ENCODE measurements at regions not wholly inside any gene's neighbourhood (a gene's known extent, or its start where the extent isn't known, plus 50 kb on each side); places are given as distances from the start of the nearest gene placed in this dataset.
"Not testable (repeated sequence)": the region's sequence is repeated elsewhere in the genome, so short reads cannot be mapped to it uniquely, and the experiment has no call there.

DNA sequence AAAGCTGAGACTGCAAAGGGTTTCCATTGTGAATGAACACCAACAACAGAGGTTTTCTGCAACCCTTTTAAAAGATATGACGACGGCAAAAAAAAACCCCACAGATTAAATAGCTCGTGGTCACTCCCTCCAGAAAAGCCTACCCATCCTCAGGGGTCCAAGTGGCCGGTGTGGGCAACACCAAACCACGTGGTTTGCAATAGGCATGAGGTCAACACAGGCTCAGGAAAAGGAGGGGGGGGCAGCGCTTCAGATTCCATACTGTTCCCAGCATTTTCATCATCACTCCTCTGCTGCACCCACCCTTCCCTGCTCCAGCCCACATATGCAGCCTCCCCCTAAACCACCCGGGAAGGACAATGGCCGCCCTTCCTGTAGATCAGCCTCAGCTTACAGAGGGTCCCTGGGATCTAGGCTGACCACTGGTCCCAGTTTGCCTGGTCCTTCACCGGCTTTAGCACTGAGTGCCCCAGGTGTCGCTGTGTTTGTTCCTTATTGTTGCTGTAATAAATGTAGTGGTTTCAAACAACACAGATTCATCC, 122.8 kb upstream of the PHACTR3 start:
- Mint-ChIP-seq H3K36me3 (no peaks in the 10 kb centered on the region), H3K9me3 (no peaks in the 10 kb centered on the region), H3K27me3 (ENCODE audit: low read depth) (peaks cover 53% of the 10 kb centered on the region), H3K4me3 (no peak overlapping the region), H3K4me1 (no peaks in the 10 kb centered on the region), H3K27ac (no peak overlapping the region)
- no peak for DNase-seq (ENCODE audit: low spot score in 2 of 2, unreplicated experiment in 2 of 2)
- TF ChIP-seq, protein P1, sequence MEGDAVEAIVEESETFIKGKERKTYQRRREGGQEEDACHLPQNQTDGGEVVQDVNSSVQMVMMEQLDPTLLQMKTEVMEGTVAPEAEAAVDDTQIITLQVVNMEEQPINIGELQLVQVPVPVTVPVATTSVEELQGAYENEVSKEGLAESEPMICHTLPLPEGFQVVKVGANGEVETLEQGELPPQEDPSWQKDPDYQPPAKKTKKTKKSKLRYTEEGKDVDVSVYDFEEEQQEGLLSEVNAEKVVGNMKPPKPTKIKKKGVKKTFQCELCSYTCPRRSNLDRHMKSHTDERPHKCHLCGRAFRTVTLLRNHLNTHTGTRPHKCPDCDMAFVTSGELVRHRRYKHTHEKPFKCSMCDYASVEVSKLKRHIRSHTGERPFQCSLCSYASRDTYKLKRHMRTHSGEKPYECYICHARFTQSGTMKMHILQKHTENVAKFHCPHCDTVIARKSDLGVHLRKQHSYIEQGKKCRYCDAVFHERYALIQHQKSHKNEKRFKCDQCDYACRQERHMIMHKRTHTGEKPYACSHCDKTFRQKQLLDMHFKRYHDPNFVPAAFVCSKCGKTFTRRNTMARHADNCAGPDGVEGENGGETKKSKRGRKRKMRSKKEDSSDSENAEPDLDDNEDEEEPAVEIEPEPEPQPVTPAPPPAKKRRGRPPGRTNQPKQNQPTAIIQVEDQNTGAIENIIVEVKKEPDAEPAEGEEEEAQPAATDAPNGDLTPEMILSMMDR (IDR thresholded peaks at IDR 0.05; ENCODE audit: unreplicated experiment) = no peak

DNA sequence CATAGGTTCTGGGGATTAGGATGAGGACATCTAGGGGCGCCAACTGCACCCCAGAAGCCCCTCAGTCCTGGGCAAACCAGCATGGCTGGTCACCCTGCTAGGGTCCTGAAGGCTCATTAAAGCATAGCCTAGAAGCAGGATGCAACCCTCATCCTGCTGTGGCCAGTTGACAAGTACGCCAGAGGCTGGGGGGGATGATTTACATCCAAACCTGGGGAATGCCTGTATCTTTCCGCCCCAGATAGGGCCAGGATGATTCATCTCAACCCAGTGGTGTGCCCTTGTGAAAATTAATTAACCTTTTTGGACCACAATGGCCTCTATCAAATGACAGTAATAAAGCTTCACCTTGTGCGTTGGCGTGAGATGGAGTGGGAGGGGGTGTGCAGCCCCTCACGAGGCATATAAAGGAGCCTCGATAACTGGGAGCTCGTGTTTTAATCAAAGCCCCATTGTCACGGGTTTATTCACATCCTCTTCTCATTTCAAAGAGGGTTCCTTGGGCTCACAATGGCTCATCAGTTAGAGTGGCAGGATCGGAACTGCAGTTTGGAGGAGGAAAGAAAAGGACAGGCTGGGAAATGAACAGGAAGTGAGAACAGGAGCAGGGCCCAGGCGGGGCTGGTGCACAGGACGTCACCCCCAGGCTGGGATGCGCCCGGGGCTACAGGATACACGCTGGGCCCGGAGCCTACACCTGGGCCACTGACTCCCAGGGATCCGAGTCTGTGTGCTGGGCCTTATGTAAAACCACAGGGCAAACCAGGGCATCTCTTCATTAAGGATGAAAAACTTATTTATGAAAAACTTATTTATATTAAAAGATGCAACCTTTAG, 121.8 kb upstream of the PHACTR3 start:
- Mint-ChIP-seq H3K9me3 (no peaks in the 10 kb centered on the region), H3K4me1 (no peaks in the 10 kb centered on the region), H3K36me3 (no peaks in the 10 kb centered on the region), H3K4me3 (no peak overlapping the region), H3K27me3 (ENCODE audit: low read depth) (peaks cover 54% of the 10 kb centered on the region), H3K27ac (no peak overlapping the region)
- TF ChIP-seq, protein P1 (IDR thresholded peaks at IDR 0.05; ENCODE audit: unreplicated experiment) = no peak
- no peak for DNase-seq (ENCODE audit: low spot score in 2 of 2, unreplicated experiment in 2 of 2)

DNA sequence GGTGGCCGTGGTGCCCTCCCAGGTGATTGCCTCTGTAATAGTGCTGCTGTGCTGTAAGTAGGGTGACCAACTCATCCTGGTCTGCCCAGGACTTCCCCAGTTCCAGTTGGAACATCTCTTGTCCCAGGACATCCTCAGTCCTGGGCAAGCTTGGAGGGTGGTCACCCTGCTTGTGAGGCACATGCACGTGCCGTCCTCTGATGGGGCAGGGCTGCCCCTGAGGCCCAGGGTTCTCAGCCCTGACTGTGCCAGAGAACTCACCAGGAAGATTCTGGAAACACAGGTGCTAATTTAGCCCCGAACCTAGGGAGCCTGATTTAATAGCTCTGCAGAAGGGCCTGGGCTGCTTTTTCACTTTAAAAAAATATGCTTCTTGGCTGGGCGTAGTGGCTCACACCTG, 120.9 kb upstream of the PHACTR3 start:
- DNase-seq (ENCODE audit: low spot score in 2 of 2, unreplicated experiment in 2 of 2) = no peak
- no peaks in the 10 kb centered on the region for H3K36me3 Mint-ChIP-seq
- H3K27me3 Mint-ChIP-seq (ENCODE audit: low read depth) = peaks cover 54% of the 10 kb centered on the region
- H3K4me1 Mint-ChIP-seq = no peaks in the 10 kb centered on the region
- H3K9me3 Mint-ChIP-seq = no peaks in the 10 kb centered on the region
- TF ChIP-seq, protein P1 (IDR thresholded peaks at IDR 0.05; ENCODE audit: unreplicated experiment) = no peak
- H3K4me3 Mint-ChIP-seq = no peak overlapping the region
- H3K27ac Mint-ChIP-seq = no peak overlapping the region

DNA sequence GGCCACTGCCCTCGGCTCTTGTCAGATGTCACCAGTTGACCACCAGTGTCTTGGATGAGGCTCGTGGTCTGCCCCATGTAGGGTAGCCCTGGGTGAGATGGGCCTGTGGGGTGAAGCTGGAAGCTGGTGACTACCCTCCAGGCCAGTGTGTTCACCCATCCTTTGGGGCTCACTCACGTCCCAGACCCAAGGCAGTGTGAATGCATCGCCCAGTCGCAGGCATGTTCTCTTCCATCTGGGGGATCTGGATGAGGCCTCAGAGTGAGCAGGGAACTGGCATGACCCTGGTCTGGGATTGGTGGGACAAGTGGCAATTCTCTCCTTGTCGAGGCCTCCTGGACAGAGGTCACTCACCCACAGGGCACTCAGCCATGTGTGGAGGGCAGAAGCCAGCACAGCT, 120.1 kb upstream of the PHACTR3 start:
- no peak for DNase-seq (ENCODE audit: low spot score in 2 of 2, unreplicated experiment in 2 of 2)
- Mint-ChIP-seq H3K4me1 (no peaks in the 10 kb centered on the region), H3K4me3 (no peak overlapping the region), H3K36me3 (no peaks in the 10 kb centered on the region), H3K27me3 (ENCODE audit: low read depth) (peaks cover 46% of the 10 kb centered on the region), H3K27ac (no peak overlapping the region), H3K9me3 (no peaks in the 10 kb centered on the region)
- TF ChIP-seq, protein P1 (IDR thresholded peaks at IDR 0.05; ENCODE audit: unreplicated experiment) = no peak

DNA sequence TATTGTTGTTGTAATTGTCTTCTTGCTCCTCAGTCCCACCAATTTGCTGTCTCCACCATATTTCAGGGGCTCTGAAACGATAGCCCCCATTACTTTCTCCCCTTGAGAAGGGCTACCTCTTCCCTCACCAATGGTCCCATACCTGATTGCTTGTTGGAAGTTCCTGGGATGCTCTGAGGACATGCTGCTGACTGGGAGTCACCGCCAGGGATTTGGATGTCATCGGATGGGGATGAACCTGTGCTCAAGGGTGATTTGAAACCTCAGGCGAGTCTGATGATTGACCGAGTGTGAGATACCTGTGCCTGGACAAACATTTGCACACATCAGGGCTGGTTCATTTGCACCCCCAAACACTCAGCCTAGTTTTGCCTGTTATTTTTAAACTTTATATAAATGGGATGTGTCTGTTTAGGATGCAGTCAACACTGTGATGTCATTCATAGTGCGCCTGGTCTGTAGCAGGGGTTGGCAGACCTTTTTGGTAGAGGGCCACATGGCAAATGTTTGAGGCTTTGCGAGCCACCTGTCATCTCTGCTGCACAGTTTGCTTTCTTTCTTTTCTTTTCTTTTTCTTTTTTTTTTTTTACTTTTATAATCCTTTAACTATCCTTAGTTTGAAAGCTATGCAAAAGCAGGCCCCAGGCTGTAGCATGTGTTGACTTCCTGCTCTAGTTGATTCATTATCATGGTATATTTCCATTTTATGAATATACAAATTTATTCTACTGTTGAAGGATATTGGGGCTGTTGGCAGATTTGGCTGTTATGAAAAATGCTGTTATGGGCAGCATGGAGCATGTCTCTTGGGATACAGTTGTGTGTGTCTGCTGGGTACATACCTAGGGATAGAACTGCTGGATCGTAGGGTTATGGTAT, 118.5 kb upstream of the PHACTR3 start:
- H3K4me1 Mint-ChIP-seq = no peaks in the 10 kb centered on the region
- TF ChIP-seq, protein P1 (IDR thresholded peaks at IDR 0.05; ENCODE audit: unreplicated experiment) = no peak
- DNase-seq (ENCODE audit: low spot score in 2 of 2, unreplicated experiment in 2 of 2) = no peak
- no peak overlapping the region for H3K4me3 Mint-ChIP-seq
- H3K27me3 Mint-ChIP-seq (ENCODE audit: low read depth) = peaks cover 35% of the 10 kb centered on the region
- H3K9me3 Mint-ChIP-seq = no peaks in the 10 kb centered on the region
- H3K36me3 Mint-ChIP-seq = no peaks in the 10 kb centered on the region
- H3K27ac Mint-ChIP-seq = no peak overlapping the region

DNA sequence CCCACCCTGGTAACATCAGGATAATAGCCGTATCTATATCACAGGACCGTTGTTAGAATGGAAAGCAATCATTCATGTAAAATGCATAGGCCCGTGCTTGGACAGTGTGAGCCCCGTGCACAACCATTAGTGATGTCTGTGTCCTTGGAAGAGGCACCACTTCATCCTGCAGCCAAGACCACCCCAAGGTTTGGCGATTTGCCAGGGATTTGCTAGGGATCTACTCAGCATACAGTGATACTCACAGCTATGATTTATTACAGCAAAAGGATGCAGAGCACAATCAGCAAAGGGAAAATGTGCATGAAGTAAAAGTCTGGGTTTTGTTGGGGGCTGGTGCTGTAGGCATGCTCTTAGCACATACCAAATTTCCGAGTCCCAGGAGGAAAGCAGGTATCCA, 115.9 kb upstream of the PHACTR3 start:
- H3K36me3 Mint-ChIP-seq, H3K4me1 Mint-ChIP-seq, H3K9me3 Mint-ChIP-seq, H3K4me3 Mint-ChIP-seq, H3K27ac Mint-ChIP-seq: not testable (repeated sequence)
- peaks cover 33% of the 10 kb centered on the region for H3K27me3 Mint-ChIP-seq (ENCODE audit: low read depth)
- peak in 1 of 2 experiments; percentile 38 for DNase-seq (ENCODE audit: low spot score in 2 of 2, unreplicated experiment in 2 of 2)

DNA sequence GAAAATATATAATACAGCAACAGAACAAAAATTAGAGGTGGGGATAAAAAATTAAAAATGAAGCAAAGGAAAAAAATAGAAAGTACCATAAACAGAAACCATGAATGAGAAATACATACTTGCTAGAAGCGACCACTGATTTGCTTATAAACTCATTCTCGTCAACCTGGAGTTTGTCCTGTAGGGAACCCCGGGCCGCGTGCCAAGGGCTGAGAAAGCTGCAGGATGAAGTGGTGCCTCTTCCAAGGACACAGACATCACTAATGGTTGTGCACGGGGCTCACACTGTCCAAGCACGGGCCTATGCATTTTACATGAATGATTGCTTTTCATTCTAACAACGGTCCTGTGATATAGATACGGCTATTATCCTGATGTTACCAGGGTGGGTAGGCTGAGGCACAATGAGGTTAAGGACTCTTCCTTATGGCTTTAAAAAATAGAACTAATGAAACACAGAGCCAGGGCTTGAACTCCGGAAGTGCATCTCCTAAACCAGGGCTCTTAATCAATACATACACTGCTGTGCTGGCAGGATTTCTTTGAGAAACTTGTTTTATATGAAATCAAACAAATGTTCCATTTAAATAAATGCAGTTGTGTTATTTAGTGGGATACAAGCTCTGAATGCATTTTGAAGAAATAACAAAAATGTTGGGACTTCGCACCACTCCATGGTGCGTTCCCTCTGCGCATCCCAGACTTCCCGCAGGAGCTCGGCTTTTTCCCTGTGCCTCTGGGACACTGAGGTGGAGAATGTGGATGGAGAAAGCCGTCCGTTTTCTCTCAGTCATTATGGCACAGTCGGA, 113.9 kb upstream of the PHACTR3 start:
- H3K4me1 Mint-ChIP-seq; H3K4me3 Mint-ChIP-seq; DNase-seq (ENCODE audit: low spot score in 2 of 2, unreplicated experiment in 2 of 2); H3K27ac Mint-ChIP-seq; H3K36me3 Mint-ChIP-seq; H3K9me3 Mint-ChIP-seq: not testable (repeated sequence)
- peaks cover 42% of the 10 kb centered on the region for H3K27me3 Mint-ChIP-seq (ENCODE audit: low read depth)

All from mesothelial cell of epicardium (in vitro differentiated cells).